CD4-positive, alpha-beta T cell treated with Interleukin-1 beta for 1 hour (primary cell): ENCODE measurements at regions not wholly inside any gene's neighbourhood (a gene's known extent, or its start where the extent isn't known, plus 50 kb on each side); places are given as distances from the start of the nearest gene placed in this dataset.
A peak's percentile ranks its signal among the peaks of the same experiment; 100 is the strongest.

ENCODE experiments used
- DNase-seq, 2 donors: peaks; one replicate each; pipeline ENCODE4 v3.0.0-alpha.2; 2020 to 2022

DNA sequence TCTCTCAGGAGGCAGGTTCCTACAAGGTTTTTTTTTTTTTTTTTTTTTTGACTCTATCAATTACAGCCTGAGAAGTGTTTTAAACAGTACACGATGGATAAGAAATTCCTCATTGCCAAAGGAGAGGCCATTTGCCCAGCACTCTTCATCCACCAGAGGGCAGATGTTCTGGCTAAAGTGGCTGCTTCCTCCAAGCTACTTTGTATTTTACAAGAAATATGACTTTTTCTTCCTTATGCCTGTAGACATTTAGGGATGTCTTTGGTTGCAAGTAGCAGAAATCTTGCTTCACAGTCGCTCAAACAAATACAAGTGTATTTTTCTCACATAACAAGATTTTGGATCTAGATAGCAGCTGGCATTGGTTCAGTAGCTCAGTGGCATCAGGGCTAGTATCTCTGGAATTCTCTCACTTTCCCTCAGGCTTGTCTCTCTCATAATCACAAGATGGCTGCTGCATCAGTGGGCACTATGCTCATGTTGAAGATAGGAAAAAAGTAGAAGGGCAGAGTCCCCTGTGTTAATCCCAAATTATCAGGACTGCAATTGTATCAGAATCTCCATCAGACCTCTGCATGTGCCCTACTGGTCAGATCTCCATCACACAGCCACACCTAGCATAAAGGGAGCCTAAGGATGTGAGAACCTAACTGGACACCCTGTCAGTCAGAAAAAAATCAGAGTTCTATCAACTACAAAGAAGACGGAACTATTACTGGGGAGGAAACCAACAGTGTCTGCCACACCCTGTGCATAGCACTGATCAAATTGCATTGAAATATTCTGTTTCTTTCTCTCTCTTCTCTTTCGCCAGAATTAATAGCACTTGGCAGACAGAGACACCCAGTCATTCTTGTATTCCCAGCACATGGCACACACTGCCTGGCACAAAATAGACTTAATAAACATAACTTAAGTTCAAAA is 138.9 kb upstream of the COL8A1 start:
- DNase-seq: peak in 1 of 2 donors; percentile 5

- DNase-seq: no peak
Measured at GRCh38 chr3:99498550-99499234, 139.7 kb upstream of the COL8A1 start.

DNA sequence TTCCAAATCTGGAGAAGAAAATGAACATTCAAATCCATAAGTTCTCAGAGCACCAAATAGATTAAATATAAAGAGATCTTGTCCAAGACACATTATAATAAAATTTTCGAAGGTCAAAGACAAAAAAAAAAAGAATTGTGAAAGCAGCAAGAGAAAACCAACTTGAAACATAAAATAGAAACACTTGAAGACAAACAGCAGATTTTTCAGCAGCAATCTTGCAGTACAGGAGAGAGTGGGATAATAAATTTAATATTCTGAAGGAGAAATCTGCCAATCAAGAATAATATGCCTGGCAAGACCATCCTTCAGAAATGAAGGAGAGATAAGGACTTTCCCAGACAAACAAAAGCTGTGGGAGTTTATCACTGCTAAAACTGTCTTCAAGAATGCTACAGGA is 150.5 kb upstream of the COL8A1 start:
- no peak for DNase-seq

GRCh38 chr3:99485286-99485685 is 153.1 kb upstream of the COL8A1 start:
- DNase-seq: no peak

DNA sequence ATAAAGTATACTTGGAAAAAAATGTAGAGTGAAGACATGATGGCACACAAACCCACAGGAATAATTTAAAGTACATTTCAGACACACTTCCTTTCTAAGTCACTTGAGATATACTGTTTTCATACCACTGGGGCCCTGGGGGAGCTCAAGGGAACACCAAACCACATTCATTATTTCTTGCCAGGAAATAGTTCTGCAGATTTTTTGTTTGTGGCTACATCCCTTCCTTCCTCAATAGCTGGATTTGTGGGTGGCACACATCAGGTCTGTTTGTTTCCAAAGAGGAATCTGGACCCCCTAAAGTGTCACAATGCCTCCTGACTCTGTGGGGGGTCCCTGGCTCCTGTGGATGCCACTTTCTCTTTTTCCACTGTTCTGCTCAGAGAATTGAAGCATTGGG is 153.5 kb upstream of the COL8A1 start:
- no peak for DNase-seq

GRCh38 chr3:99483841-99484240 is 154.6 kb upstream of the COL8A1 start:
- no peak for DNase-seq

DNA sequence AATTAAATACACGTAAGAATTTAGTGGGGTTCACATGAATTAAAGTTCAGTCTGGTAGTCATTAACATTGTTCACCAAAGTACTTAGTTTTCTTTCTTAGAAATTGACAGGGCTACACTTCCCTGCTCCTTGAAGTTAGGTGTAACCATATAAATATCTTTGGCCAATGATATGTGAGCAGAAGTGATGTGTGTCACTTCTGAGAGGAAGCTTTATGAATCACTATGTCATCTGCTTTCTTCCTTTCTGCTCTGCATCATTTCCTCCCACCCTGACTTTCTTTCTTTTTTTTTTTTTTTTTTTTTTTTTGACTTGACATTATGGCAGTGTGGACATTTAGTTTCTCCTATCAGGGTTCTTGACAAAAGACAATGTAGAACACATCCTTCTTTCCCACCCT is 156.2 kb upstream of the COL8A1 start:
- no peak for DNase-seq

GRCh38 chr3:99481561-99481960 is 156.8 kb upstream of the COL8A1 start:
- DNase-seq: no peak

- no peak for DNase-seq
Measured at GRCh38 chr3:99479768-99480167, 158.6 kb upstream of the COL8A1 start.

GRCh38 chr3:99477650-99478049 is 160.7 kb upstream of the COL8A1 start:
- no peak for DNase-seq

DNA sequence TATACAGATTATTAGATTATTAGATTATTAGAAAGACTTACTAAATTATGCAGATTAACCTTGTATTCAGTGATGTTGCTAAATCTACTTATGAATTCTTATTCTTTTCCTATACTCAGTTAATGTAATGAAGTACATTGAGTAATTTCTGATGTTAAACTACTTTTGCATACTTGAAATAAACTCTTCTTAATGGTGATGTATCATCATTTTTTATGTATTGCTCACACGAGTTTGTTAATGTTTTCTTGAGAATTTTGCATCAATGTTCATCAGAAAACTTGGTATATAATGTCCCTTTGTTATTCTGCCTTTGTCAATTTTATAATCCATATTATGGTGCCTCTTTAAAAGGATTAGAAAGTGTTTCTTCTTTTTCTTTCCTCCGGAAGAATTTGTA is 163.2 kb upstream of the COL8A1 start:
- DNase-seq: no peak

- DNase-seq: no peak
Measured at GRCh38 chr3:99474776-99475175, 163.6 kb upstream of the COL8A1 start.

- DNase-seq: no peak
Measured at GRCh38 chr3:99473321-99473751, 165.1 kb upstream of the COL8A1 start.

GRCh38 chr3:99472385-99472784 is 166.0 kb upstream of the COL8A1 start:
- DNase-seq: no peak

DNA sequence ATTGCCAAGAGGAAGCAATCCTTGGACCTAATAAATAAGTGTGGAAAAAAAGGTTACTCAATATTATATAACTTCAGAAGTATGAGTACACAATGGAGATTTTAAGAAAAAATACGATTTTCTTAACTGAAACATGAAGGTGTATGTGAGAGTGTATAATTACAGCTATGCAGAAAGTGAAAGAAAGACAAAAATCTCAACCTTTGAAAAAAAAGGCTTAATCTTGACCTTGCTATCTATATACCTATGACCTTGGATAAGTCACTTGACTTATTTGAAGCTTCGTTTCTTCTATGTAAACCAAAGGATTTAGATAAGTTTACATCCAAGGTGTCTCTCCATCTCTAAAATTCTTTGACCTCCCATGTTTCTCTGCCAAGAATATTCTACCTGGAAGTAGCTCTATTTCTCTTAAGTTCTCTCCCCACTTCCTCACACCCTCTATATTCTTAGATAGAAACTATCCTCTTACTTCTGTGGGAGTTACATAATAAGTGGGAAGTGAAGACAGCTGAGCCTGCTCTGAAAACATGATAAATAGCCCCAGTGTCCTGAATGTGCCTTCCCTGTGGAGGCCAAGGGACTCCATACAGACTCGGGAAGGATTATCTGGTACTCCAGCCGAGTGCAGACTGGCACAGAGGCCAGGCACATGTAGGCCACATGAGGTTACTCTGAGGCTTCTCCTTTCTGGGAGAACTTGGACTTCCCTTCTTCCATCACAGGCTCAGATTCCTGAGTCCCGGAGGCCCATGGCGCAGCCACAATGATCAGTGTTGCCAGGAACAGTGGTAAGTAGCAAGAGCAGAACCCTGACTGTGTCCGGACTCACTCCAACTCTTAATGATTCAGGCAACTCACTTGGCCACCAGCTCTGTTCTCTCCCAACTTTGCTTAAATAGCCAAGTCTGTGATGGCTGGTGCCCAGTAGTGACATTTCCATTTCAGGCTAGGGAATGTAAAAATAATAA is 166.8 kb upstream of the COL8A1 start:
- DNase-seq: no peak

GRCh38 chr3:99470841-99471240 is 167.6 kb upstream of the COL8A1 start:
- no peak for DNase-seq

DNA sequence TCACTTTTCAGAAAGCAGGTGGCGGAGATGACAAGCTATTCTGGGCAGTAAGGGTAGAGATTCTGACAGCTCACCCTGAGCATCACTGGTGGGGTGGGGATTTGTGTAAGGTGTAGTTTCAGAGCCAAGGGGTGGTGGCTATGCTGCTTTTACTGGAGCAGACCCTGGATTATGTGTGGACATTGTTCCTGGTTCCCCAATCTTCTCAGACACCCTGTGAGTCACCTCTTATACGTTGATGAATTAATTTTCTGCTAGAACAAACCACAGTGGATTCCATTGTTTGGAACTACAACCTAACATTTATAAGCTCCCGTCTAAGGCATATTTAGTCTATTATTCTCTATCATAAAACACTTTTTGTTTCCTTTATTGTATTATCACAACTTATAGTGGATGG is 169.5 kb upstream of the COL8A1 start:
- DNase-seq: no peak

DNA sequence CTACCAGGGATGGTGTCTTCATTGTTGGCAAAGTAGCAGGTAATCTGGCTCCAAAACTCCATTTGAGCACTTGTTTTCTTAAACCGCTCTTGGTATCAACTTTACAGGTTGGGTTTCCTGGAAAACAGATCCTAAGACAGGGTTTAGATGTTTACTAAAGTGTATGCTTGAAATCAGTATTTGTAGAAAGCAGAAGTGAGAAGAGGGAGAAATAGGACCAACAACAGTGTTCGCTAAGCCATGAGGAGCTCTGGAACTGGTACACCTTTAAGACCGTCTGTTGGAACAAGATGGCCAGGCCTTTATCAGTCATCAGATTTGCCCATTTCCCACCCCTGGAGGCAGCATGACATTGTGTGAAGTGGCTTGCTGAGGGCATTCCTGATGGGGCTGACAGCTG is 171.0 kb upstream of the COL8A1 start:
- DNase-seq: no peak

DNA sequence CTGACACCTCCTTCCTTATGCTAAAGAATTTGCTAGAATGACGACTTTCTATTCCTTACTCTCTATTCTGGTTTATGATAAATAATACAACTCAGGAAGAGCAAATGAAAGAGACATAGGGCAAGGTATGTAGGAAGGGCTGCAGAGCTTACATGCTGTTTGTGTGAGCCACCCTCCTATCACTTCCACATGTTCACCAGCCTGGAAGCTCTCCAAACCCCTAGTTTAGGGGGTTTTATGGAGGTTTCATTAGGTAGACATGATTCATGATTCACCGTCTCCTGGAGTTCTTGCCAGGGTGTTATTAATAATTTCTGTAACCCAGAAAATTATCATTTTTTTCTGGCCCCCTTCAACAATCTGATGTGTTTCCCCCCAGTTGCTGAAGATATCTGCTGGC is 172.1 kb upstream of the COL8A1 start:
- no peak for DNase-seq

GRCh38 chr3:99458013-99458412 is 180.4 kb upstream of the COL8A1 start:
- DNase-seq: no peak

DNA sequence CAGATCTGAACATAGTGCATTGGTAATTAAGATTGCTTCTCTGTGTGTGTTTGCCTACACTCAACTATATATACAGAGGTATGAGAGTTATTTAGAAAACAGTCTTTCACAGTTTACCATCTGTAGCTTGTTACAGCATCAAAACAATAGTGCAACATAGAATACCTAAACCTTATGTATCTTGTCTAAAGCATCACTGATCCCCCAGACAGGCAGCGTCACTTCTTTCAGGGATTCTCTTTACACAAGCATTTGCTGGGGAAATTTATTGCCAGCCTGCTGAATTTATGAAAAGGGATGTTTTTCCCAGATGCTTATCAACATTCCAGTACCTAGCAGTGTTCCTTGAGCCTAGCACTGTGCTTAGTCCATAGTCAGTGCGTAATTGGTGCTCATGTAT is 195.8 kb upstream of the COL8A1 start:
- DNase-seq: no peak

DNA sequence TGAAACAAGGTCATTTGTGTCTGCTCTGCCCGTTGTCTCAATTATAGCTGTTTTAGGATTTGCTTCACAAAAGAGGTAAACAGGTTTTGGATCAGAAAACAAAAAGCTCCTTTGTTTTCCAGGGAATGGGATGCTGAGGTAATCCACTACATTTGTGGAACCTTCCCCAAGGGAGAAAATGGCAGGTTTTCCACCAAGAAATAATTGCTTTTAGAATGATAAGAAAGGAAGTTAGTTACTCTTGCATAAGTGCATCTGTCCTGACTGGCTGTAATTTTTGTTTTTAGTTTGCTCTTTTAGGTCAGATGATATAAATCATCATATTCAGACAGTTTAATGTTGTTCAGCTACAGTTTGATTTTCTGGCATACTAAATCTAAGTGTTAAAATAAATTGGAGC is 198.5 kb upstream of the COL8A1 start:
- DNase-seq: no peak

- no peak for DNase-seq
Measured at GRCh38 chr3:99434190-99434589, 204.2 kb upstream of the COL8A1 start.
